ENCODE measurements at regions not wholly inside any gene's neighbourhood (a gene's known extent, or its start where the extent isn't known, plus 50 kb on each side); places are given as distances from the start of the nearest gene placed in this dataset.
"Not testable (repeated sequence)": the region's sequence is repeated elsewhere in the genome, so short reads cannot be mapped to it uniquely, and the experiment has no call there.

DNA sequence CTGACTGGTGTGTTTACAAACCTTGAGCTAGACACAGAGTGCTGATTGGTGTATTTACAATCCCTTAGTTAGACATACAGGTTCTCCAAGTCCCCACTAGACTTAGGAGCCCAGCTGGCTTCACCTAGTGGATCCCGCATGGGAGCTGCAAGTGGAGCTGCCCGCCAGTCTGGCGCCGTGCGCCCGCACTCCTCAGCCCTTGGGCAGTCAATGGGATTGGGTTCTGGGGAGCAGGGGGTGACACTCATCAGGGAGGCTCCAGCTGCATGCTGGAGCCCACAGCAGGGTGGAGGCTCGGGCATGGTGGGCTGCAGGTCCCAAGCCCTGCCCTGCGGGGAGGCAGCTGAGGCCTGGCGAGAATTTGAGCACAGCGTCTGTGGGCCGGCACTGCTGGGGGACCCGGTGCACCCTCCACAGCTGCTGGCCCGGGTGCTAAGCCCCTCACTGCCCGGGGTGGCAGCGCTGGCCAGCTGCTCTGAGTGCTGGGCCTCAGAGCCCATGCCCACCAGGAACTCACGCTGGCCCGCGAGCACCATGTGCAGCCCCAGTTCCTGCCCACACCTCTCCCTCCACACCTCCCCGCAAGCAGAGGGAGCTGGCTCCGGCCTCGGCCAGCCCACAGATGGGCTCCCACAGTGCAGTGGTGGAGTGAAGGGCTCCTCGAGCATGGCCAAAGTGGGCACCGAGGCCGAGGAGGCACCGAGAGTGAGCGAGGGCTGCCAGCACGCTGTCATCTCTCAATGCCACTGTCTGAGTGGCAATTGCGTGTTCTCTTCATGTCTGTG, 290.6 kb upstream of the RGPD4 start:
- ATAC-seq; H3K36me3 Mint-ChIP-seq (ENCODE audit: low read depth); H3K79me2 ChIP-seq (replicated peaks; ENCODE audit: insufficient read depth); H3K4me3 Mint-ChIP-seq; H2AFZ ChIP-seq; H3K27ac Mint-ChIP-seq; H3K27me3 Mint-ChIP-seq (ENCODE audit: insufficient read depth, low read depth, poor library complexity); H4K20me1 ChIP-seq (replicated peaks; ENCODE audit: insufficient read depth); H3F3A ChIP-seq (replicated peaks; ENCODE audit: low read depth); H3K36me3 ChIP-seq (ENCODE audit: insufficient read depth); DNase-seq (ENCODE audit: low spot score); H3K4me2 ChIP-seq; H3K9me2 ChIP-seq (ENCODE audit: insufficient read depth); H3K4me3 ChIP-seq; H3K4me1 ChIP-seq (ENCODE audit: insufficient read depth); H3K27me3 ChIP-seq (ENCODE audit: insufficient read depth); H3K27ac ChIP-seq (ENCODE audit: low read depth); H3K4me1 Mint-ChIP-seq: not testable (repeated sequence)
- H3K9me3 Mint-ChIP-seq = peaks cover 12% of the 10 kb centered on the region

GRCh38 chr2:107542314-107542740, 284.4 kb upstream of the RGPD4 start:
- Histone ChIP-seq H2AFZ (peak overlapping the region; percentile 79; the same call in 1 of the 2 replicates), H3K4me1 (ENCODE audit: insufficient read depth) (peaks cover 10% of the 10 kb centered on the region; the same call in 1 of the 2 replicates), H3F3A (replicated peaks; ENCODE audit: low read depth) (no peaks in the 10 kb centered on the region), H3K27ac (ENCODE audit: low read depth) (no peak overlapping the region), H3K36me3 (ENCODE audit: insufficient read depth) (no peaks in the 10 kb centered on the region), H3K79me2 (replicated peaks; ENCODE audit: insufficient read depth) (no peaks in the 10 kb centered on the region), H3K4me2 (no peak overlapping the region), H3K9me2 (ENCODE audit: insufficient read depth) (no peaks in the 10 kb centered on the region), H4K20me1 (replicated peaks; ENCODE audit: insufficient read depth) (no peaks in the 10 kb centered on the region), H3K27me3 (ENCODE audit: insufficient read depth) (no peaks in the 10 kb centered on the region), H3K4me3 (no peak overlapping the region)
- no peaks in the 10 kb centered on the region for H3K36me3 Mint-ChIP-seq (ENCODE audit: low read depth)
- peaks cover 21% of the 10 kb centered on the region for H3K4me1 Mint-ChIP-seq
- no peak overlapping the region for H3K27ac Mint-ChIP-seq
- no peaks in the 10 kb centered on the region for H3K9me3 Mint-ChIP-seq
- peaks cover 1% of the 10 kb centered on the region for H3K27me3 Mint-ChIP-seq (ENCODE audit: insufficient read depth, low read depth, poor library complexity)
- H3K4me3 Mint-ChIP-seq = no peak overlapping the region
- peak; percentile 56 for DNase-seq (ENCODE audit: low spot score)
- ATAC-seq = peak; percentile 97
- TF ChIP-seq POLR2AphosphoS5 (IDR thresholded peaks at IDR 0.05; ENCODE audit: low read depth) (no peak), NANOG (IDR thresholded peaks at IDR 0.05; ENCODE audit: borderline replicate concordance) (no peak), CREB1 (CRISPR knock-in tag; IDR thresholded peaks at IDR 0.05; ENCODE audit: low read depth) (no peak), ZNF331 (CRISPR knock-in tag; IDR thresholded peaks at IDR 0.05; ENCODE audit: low read depth) (no peak), ZNF114 (CRISPR knock-in tag; IDR thresholded peaks at IDR 0.05) (no peak), EZH2phosphoT487 (IDR thresholded peaks at IDR 0.05; ENCODE audit: unreplicated experiment) (no peak), EZH2 (IDR thresholded peaks at IDR 0.05; ENCODE audit: low read depth, unreplicated experiment) (no peak), JUNB (IDR thresholded peaks at IDR 0.05; ENCODE audit: unreplicated experiment) (no peak), STAT1 (IDR thresholded peaks at IDR 0.05; ENCODE audit: unreplicated experiment) (no peak)
- TF ChIP-seq, protein P1, sequence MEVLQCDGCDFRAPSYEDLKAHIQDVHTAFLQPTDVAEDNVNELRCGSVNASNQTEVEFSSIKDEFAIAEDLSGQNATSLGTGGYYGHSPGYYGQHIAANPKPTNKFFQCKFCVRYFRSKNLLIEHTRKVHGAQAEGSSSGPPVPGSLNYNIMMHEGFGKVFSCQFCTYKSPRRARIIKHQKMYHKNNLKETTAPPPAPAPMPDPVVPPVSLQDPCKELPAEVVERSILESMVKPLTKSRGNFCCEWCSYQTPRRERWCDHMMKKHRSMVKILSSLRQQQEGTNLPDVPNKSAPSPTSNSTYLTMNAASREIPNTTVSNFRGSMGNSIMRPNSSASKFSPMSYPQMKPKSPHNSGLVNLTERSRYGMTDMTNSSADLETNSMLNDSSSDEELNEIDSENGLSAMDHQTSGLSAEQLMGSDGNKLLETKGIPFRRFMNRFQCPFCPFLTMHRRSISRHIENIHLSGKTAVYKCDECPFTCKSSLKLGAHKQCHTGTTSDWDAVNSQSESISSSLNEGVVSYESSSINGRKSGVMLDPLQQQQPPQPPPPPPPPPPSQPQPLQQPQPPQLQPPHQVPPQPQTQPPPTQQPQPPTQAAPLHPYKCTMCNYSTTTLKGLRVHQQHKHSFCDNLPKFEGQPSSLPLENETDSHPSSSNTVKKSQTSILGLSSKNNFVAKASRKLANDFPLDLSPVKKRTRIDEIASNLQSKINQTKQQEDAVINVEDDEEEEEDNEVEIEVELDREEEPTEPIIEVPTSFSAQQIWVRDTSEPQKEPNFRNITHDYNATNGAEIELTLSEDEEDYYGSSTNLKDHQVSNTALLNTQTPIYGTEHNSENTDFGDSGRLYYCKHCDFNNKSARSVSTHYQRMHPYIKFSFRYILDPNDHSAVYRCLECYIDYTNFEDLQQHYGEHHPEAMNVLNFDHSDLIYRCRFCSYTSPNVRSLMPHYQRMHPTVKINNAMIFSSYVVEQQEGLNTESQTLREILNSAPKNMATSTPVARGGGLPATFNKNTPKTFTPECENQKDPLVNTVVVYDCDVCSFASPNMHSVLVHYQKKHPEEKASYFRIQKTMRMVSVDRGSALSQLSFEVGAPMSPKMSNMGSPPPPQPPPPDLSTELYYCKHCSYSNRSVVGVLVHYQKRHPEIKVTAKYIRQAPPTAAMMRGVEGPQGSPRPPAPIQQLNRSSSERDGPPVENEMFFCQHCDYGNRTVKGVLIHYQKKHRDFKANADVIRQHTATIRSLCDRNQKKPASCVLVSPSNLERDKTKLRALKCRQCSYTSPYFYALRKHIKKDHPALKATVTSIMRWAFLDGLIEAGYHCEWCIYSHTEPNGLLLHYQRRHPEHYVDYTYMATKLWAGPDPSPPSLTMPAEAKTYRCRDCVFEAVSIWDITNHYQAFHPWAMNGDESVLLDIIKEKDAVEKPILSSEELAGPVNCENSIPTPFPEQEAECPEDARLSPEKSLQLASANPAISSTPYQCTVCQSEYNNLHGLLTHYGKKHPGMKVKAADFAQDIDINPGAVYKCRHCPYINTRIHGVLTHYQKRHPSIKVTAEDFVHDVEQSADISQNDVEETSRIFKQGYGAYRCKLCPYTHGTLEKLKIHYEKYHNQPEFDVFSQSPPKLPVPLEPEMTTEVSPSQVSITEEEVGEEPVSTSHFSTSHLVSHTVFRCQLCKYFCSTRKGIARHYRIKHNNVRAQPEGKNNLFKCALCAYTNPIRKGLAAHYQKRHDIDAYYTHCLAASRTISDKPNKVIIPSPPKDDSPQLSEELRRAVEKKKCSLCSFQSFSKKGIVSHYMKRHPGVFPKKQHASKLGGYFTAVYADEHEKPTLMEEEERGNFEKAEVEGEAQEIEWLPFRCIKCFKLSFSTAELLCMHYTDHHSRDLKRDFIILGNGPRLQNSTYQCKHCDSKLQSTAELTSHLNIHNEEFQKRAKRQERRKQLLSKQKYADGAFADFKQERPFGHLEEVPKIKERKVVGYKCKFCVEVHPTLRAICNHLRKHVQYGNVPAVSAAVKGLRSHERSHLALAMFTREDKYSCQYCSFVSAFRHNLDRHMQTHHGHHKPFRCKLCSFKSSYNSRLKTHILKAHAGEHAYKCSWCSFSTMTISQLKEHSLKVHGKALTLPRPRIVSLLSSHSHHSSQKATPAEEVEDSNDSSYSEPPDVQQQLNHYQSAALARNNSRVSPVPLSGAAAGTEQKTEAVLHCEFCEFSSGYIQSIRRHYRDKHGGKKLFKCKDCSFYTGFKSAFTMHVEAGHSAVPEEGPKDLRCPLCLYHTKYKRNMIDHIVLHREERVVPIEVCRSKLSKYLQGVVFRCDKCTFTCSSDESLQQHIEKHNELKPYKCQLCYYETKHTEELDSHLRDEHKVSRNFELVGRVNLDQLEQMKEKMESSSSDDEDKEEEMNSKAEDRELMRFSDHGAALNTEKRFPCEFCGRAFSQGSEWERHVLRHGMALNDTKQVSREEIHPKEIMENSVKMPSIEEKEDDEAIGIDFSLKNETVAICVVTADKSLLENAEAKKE (CRISPR knock-in tag; IDR thresholded peaks at IDR 0.05) = no peak
- TF ChIP-seq, protein P2, sequence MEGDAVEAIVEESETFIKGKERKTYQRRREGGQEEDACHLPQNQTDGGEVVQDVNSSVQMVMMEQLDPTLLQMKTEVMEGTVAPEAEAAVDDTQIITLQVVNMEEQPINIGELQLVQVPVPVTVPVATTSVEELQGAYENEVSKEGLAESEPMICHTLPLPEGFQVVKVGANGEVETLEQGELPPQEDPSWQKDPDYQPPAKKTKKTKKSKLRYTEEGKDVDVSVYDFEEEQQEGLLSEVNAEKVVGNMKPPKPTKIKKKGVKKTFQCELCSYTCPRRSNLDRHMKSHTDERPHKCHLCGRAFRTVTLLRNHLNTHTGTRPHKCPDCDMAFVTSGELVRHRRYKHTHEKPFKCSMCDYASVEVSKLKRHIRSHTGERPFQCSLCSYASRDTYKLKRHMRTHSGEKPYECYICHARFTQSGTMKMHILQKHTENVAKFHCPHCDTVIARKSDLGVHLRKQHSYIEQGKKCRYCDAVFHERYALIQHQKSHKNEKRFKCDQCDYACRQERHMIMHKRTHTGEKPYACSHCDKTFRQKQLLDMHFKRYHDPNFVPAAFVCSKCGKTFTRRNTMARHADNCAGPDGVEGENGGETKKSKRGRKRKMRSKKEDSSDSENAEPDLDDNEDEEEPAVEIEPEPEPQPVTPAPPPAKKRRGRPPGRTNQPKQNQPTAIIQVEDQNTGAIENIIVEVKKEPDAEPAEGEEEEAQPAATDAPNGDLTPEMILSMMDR (conservative IDR thresholded peaks at IDR 0.05; ENCODE audit: low read depth in 2 of 2) = no peak
- TF ChIP-seq, protein P3, sequence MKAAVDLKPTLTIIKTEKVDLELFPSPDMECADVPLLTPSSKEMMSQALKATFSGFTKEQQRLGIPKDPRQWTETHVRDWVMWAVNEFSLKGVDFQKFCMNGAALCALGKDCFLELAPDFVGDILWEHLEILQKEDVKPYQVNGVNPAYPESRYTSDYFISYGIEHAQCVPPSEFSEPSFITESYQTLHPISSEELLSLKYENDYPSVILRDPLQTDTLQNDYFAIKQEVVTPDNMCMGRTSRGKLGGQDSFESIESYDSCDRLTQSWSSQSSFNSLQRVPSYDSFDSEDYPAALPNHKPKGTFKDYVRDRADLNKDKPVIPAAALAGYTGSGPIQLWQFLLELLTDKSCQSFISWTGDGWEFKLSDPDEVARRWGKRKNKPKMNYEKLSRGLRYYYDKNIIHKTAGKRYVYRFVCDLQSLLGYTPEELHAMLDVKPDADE (IDR thresholded peaks at IDR 0.05) = no peak
